Astrocyte of the spinal cord (primary cell): ENCODE measurements at regions not wholly inside any gene's neighbourhood (a gene's known extent, or its start where the extent isn't known, plus 50 kb on each side); places are given as distances from the start of the nearest gene placed in this dataset.

Experiments used
- DNase-seq: peaks from one replicate; pipeline ENCODE4 v3.0.0; 2011; ENCODE audit warnings: low read depth, low spot score
- H3K4me3 ChIP-seq: 2 replicates; pipeline ENCODE4 v1.5.1; 2011; ENCODE audit warnings: low read depth, mild to moderate bottlenecking, low read length, moderate library complexity
- CTCF ChIP-seq: IDR thresholded peaks from 2 replicates; pipeline ENCODE4 v1.5.1; 2012; ENCODE audit warnings: low read depth, mild to moderate bottlenecking, low read length, inconsistent platforms
- in situ Hi-C: cut with HindIII; loops from 2 replicates; pipeline ENCODE4 v1.10.0; 2017; ENCODE audit warnings: low sequenced_read_pairs

DNA sequence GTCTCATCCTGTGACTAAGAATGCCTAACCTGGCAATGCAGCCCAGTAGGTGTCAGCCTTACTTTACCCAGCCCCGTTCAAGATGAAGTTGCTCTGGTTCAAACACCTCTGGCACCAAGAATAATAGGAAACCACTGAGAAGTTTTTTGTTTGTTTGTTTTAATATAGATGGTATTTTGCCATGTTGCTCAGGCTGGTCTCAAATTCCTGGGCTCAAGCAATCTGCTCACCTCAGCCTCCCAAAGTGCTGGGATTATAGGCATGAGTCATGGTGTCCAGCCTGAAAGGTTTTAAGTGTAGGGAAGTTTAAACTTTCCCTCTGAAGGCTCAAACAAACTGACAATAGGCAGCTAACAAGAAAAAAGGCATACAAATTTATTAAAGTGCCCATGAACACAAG, 51.2 kb upstream of the ABCC4 start:
- H3K4me3 ChIP-seq: no peak overlapping the region
- TF ChIP-seq CTCF: no peak
- in situ Hi-C loops: no loop called here
- DNase-seq: no peak

DNA sequence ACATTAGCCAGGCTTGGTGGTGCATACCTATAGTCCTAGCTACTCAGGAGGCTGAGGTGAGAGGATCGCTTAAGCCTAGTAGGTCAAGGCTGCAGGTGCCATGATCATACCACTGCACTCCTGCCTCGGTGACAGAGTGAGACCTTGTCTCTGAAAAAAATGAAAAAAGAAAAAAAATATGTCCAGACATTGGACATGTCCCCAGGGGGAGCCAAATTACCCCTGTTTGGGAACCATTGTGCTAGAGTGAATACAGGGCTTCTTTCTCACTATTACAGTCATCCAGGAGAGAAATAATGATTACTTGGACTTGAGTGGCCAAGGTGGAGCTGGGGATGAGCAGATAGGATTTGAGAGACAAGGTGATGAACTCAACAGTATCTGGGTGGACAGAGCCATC, 52.9 kb upstream of the ABCC4 start:
- in situ Hi-C loops: no loop called here
- DNase-seq: no peak
- no peak for TF ChIP-seq CTCF
- no peak overlapping the region for H3K4me3 ChIP-seq

DNA sequence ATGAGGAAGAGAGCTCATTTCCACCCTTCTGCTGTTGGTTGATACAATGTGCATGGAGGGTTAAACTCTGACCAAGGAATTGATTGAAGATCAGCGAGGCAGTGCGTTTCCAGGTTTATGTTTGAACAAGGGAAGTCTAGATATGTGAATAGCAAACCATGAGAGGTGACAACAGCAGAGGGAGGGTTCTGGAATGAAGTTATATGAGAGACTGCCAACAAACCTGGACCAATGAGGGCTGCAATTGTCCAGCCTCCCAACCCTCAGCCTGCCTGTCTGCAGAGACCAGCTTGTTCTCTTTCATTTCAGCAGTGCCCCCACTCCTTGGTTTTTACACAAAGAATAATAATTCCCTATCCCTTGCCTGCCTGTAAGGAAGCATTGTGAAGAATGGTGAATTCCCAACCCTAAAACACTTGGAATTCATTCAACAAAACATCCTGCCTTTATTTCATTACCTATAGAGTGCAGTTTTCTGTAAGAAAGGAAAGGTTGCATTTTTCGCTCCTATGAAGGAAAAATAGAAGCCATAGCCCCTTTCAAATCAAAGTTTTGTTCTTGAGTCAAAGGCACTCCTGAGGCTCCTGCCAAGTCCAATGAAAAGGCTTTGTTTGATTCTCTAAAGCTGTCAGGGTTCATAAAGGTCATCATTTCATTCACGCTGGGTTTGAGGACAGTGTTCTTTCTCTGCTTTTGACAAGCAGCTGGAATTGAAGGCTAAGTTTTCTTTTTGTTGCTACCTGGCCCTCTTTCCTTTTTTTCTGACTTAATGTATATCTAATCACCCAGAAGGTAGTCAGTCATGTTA, 53.6 kb upstream of the ABCC4 start:
- DNase-seq: no peak
- TF ChIP-seq CTCF: no peak
- H3K4me3 ChIP-seq: no peak overlapping the region
- in situ Hi-C loops: no loop called here

- in situ Hi-C loops: no loop called here
- DNase-seq: peak; percentile 66
- TF ChIP-seq CTCF: no peak
- H3K4me3 ChIP-seq: no peak overlapping the region
Observed at GRCh38 chr13:95355494-95355893, 54.2 kb upstream of the ABCC4 start.

GRCh38 chr13:95356916-95357315, 55.7 kb upstream of the ABCC4 start:
- no peak for DNase-seq
- no peak for TF ChIP-seq CTCF
- H3K4me3 ChIP-seq: no peak overlapping the region
- in situ Hi-C loops: no loop called here

DNA sequence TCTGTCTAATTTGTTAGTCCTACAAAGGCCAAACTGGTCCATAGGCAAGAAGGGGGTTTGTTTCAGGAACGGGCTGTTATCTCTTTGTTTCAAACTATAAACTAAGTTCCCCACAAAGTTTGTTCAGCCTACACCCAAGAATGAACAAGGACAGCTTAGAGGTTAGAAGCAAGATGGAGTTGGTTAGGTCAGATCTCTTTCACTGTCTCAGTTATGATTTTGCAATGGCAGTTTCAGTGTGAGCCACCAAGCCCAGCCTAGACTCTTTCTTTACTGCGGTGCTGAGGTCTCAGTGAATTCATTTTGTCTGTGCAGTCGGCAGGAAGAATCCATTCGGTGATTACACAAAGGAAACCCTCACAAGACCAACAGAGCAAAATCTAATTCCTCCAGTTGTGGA, 56.6 kb upstream of the ABCC4 start:
- in situ Hi-C loops: no loop called here
- no peak overlapping the region for H3K4me3 ChIP-seq
- no peak for TF ChIP-seq CTCF
- DNase-seq: no peak
